NCI-H510A (cell line): ENCODE measurements at regions not wholly inside any gene's neighbourhood (a gene's known extent, or its start where the extent isn't known, plus 50 kb on each side); places are given as distances from the start of the nearest gene placed in this dataset.

Experiments used
- DNase-seq: peaks from one replicate; lab custom pipeline; 2025; lab: John Stamatoyannopoulos, UW

DNA sequence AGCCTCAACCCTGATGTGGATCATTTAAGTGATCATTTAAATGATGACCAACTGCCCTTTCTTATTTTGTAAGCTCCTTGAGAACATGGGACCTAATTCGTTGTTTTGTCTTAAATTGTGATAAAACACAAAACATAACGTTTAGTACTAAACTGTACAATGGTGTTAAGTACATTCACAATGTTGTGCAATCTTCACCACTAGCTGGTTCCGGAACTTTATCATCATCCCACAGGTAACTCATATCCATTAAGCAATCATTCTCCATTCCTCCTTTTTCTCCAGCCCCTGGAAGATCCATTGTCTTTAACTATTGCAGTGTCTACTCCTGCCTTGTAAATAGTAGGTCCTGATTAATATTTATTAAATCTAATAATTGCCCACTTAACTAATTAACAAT is 460.5 kb upstream of the BRINP1 start:
- DNase-seq = no peak

DNA sequence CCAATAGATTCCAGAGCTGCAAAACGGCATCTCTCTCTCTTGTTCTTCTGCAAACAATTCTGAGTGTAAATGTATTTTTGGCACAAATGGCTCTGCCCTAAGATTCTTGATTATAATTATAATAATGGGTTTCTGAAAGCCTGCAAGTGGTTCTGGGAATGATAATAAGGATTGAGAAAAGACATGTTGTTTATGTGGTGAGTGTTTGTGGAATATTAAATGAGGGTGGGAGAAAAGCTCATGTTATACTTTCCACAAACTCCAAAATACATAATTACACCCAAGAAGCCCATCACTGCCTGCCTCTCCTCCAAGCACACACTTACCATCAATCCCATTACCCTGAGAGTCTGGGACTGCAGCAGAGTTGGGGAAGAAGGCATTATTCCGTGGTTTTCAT is 460.0 kb upstream of the BRINP1 start:
- DNase-seq = no peak

DNA sequence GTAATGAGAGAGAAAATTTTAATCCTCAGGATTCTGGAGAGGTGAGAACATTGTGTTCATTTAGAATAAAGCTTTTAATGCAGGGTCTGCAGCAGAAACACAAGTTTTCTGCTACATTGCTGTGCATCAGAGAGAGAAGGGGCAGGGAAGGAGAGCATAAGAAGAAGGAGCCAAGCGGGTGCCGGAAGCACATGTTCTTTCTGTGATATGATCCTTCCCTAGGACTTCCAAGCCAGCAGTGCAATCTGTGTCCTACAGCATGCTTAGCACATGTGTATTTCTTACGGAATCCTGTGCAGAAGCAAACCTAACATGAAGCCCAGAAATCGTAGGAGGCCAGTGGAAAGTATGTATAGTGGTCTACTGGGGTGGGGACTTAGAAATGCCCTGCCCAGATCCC is 458.3 kb upstream of the BRINP1 start:
- DNase-seq = no peak

DNA sequence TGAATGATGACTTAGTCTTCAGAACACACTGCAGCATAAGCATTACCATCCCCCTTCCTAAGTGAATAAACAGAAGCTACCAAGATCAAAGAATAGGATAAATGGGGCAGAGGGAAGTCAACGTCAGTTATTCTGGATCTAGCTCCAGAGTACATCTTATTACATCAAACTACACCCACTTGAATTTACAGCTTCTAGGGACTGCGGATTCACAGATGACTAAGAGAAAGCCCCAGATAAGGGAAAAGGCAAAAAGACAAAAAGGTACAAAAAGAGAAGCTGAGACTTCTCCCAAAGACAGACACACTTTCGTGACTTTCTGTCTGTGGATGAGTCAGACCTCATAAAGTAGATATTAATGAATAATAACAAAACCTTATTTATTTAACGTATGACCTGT is 457.9 kb upstream of the BRINP1 start:
- no peak for DNase-seq

DNA sequence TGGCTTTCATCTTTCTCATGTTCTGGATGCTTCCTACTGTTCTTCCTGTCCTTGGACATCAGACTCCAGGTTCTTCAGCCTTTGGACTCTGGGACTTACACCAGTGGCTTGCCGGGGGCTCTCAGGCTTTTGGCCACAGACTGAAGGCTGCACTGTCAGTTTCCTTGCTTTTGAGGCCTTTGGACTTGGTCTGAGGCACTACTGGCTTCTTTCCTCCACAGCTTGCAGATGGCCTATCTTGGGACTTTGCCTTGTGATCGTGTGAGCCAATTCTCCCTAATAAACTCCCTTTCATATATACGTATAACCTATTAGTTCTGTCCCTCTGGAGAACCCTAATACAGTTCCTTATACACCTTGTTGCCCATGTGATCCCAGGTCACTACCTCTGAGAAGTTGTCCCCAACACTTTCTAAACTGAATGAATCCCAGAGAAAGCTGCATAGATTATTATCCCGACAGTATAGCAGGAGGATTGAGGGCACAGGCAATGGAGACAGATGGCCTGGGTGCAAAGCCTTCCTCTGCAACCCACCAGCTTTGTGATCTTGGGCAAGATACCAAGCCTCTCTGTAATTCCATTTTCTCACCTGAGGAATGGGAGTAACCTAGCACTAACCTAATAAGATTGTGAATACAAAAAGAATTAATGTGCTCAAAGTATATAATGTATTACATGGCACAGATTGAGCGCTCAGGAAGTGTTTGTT is 449.6 kb upstream of the BRINP1 start:
- DNase-seq = no peak

DNA sequence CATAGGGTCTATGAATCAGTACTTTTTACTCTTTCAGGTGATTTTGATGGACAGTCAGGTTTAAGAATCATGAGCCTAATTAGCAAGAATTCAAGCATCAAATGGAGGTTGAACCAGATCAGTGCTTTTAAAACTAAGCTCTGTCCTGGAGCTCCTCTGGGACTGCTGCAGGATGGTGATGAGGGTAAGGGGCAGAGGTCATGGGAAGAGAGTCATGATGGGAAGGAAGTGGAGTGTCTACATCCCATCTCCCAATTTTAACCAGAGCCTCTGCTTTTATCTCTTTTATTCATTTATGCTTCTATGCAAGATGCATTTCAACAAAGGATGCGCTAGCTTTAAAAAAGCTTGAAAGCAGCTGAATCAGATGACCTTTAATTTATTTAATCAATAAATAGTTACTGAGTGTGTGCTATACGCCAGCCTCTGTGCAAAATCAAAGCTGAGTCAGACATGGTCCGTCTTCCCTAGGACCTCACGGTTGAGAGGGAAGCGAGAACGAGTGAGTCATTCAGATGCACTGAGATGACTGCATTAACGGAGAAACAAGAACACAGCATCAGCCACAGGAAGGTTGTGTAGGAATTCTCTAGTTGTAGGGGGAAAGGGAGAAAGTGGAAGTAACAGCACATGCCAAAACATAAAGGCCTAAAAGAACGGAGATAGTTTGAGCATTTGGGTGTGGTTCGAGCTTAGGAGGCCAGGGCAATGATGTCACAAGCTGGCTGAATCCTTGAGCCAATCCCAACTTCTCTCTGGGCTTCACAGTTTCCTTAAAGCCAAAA is 441.6 kb upstream of the BRINP1 start:
- DNase-seq = no peak

DNA sequence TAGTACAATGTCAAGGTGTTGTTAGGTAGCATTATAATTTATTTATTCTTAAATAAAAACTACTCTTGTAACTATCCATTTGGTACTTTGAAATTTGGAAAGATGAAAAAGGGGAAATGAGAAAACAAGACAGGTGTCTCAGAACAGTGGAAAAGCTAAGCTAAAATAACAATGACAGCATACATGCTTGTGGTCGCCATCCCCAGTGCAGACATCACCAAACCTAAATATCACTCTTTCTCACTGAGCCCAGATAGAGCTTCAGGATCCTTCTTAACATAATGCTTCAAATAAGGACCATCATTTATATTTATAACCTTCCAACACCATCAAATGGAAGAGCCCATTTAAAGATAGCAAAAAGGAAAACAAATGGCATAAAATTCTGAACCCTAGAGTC is 434.4 kb upstream of the BRINP1 start:
- no peak for DNase-seq

DNA sequence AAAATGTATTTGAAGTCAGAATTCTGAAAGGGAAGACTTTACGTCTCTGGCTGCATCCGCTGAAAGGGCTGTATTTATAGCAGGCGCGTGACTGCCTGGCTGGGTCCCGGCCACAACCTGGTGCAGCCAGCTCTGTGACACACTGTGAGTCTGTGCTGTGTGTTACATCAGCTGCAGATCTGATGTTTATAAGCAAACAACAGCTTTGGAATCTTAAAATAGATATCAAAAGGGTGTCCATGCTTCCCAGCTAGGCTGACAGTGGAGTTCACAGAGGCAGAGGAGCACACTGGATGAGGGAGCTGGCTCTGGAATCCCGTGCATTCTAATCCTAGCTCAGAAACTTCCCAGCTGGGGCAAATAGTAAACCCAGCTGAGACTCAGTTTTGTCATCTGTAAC is 433.4 kb upstream of the BRINP1 start:
- DNase-seq = no peak

DNA sequence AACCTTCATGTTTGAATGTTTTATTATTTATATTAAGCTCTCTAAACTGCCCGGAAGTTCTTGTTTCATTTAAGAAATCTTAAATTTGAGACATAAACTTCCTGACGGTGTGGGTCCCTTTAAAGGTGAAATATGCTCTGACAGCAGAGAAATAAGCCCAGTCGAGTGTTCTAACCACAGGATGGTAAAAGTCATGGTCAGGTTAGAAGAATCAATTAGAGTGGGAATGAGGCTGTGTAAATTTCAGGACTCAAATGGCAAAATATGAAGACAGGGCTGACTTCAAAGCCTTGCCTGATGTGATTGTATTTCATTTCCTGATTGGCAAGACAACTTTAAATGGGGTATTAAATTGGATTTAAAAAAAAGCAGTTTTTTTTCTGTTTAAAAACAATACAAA is 432.9 kb upstream of the BRINP1 start:
- no peak for DNase-seq

DNA sequence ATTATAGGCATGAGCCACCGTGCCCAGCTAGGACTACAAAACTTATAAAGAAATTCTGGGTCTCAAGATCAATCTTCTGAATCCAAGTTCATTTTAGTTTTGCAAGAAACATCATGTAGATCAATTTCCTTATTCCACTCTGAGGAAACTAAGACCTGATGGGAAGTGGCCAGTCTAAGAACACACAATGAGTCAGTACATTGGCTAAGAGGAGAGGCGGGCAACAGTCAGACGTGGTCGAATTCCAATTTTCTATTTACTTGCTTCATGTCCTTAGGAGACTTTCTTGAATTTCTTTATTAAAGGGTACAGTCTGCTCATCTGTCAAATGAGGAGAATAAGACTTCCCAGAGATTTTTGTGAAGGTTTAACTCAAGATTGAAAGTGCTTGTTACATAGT is 432.1 kb upstream of the BRINP1 start:
- DNase-seq = no peak

DNA sequence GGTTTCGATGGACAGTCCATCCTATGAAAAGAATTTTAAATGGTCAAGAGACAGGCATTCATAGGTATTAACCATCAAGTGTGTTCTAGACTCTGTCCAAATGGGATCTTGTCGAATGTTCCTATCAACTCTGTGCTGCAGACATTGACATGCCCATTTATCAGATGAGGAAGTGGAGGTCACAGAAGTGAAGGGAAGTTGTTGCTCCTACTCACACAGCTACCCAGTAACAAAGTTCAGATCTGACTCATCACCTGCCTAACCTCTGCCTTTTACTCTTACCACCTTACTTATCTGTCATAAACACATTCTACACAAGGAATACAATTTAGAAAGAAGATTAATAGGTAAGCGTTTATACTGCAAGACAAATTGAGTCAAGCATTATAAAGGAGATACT is 426.2 kb upstream of the BRINP1 start:
- DNase-seq = no peak

DNA sequence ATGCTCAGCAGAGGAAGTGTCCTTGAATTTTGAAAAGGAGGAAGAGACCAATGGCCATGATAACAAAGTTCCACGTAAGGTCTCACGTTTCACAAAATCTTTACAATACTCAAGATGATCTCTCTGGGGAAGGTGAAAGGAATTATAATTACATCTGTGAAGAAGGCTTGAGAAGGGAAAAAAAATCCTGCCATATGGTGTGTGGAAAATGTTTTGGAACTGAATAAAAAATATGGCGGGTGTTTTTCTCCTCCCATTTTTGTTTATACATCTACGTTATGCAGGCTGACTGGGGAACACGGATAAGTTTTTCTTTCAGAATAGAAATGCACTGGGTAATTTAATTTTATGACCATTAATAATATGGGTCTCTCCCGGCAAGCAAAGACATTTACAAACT is 425.6 kb upstream of the BRINP1 start:
- no peak for DNase-seq

DNA sequence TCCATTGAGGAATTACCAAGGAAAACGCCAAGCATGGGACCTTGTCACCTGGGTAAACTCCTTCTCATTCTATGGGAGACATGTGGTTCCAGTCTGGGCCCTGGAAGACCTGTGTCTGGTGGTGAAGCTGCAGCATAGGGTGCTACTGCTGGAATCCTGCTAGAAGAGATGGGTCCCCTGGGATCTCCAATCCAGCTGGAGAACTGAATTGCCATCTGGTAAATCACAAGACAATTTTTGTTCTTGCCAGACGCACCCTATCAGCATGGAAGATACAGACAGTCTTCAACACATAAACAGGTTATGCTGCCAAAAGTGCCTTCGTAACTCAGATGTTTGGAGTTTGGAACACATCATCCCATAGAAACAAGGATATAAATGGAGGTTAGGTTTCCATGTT is 424.0 kb upstream of the BRINP1 start:
- DNase-seq = no peak

DNA sequence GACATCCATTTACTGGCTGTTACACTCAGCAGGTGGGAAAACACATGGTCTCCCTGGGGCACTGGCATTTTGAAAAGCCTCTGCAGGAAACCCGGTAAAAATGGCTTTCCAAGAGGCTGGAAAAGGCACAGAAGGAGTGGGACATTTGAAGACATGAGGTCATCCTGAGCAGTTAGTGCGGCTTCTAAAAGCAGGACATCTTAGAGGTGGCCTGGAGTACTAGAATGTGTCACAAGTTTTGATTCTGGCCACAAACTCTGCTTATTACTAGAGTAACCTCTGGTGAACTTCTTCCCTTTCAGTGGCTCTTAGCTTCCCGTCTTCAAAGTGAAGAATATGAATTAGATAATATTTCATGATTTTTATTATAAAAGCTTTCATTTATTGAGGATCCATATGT is 423.0 kb upstream of the BRINP1 start:
- no peak for DNase-seq

DNA sequence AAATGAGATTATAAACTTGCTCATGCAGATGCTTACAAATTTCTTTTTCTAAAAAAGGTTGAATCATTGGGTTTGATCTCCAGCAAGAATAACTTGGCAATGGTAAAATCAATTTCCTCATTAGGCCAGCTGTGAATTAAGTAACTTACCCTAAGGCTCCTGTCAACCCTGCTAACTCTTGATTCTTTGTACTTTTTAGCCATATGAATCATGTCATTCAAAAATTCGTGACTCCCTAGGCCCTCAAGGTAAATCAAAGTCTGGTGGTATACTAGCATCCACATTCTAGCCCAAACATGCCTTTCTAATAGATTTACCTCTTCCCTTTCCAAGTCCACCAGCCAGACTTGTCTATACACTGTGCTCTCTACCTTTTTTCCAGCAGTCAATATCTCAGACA is 420.8 kb upstream of the BRINP1 start:
- no peak for DNase-seq

DNA sequence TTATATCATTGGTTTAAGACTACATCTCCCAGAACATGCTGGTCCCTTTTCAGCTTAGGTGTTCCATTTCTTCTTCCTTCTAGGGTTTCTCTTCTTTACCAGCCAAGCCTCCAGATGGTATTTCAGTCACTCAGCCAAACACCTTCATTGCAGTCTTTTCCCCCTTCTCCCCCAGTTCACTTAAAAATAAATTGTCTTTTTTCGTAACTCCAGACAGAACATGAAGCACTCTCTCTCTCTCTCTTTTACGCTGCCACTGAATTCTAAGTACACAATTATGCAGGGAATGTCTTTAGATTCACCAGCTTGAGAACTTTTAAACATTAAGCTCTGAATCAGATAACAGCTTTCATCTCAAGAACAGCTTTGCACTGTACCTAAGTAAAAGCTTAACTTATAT is 419.7 kb upstream of the BRINP1 start:
- no peak for DNase-seq

DNA sequence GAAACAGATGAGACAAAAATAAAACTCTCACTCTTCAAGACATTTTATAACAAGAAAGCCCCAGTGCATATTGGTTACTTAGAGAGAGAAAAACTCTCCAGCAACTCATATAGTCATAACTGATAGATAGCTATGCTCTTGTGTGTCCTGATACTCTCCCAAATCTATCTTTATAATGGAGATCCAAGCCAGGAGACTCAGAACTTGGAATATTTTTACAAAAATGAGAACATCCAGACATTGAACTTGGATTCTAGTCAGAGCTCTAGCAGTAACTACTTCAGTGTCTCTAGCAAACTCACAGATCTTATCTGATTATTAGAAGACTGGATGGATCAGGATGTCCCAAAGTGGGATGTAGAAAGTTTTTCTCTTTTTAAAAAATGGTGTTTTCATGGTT is 412.7 kb upstream of the BRINP1 start:
- DNase-seq = no peak

DNA sequence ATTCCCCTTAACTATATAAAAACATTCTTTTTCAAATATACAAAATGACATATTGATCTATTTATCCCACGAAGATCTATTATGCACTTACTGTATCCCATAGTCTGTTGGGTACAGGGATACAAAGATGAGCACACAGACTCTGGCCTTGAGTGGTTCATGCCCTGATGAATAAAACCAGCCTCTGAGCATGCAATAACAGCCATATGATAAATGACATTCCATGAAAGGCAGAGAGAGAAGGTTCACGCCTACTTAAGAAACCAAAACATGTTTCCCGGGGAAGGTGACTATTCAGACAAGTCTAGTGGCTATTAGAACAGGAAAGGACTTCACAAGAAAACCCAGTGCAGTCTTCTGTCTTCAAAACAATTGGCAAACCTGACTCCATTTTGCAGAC is 406.2 kb upstream of the BRINP1 start:
- no peak for DNase-seq

DNA sequence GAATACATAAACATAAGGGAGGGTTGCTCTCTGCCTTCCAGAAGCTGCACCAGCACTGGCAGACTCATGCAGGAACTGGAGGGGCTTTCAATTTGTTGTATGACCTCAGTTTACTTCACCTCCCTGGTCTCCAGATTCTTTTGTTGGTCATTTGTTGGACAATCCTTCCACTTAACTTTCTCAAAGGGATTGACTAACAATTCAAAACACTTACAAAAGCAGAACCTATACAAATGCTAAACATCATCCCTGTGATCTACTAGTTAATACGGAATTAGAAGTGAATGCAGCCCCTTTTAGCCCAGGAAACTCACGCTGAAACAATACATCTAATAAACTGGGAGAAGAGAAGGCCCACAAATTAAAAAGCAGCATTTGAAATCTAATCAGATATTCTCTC is 404.6 kb upstream of the BRINP1 start:
- no peak for DNase-seq

DNA sequence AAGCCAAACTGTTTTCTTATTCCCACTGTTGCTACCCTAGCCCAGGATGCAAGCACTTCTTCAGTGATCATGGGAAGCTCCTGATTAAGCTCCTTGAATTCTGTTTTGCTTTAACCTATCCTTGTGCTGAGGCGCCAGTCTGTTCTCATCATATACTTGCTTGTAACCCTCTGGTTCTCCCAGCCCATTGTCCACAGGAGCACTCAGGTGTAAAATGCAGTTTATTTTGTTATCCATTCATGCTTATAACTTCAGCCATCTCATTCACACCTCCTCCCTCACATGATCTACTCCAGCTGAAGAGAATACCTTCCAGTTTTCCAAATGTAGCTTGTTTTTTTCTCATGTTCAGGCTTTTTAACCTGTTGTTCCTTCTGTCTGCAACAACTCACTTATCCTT is 402.1 kb upstream of the BRINP1 start:
- no peak for DNase-seq

DNA sequence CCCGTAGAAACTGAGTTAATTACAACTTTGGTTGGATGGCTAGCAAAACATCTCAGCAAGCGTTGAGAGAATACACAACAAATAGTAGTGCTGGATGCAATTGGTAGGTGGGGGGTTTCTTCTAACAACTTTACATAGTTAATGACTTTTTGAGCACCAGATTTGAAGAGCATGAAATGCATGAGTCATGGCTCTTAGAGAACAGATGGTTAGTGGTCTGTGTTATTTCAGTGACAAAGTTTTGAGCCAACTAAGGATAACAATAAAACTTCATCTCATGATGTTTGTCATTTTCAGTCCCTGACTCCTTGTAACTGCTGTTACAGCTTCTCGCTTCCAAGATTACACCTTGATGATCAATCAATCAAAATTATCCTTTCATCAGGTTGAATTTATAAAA is 399.0 kb upstream of the BRINP1 start:
- DNase-seq = no peak

DNA sequence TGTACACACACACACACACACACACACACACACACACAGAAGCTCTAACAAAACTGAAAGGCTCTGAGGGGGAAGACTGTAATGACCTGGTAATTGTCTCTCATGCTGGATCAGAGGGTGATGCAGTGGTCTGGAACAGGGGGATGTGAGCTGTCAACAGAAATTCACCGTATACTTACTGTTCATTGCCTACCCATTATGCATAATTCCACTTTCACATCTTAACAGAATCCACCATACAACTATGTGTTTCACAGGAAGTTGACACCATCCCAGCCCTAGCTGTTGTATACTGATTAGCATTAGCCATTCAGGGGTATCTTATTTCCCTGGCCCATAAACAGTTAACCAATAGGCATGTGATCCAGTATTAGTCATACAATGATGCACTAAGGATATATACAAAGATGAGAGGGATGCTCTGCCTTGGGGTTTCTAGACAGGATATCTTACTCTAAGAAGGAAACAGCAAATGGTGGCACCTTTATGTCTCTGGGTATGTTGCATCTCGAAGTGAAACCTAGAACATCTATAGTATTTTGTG is 396.5 kb upstream of the BRINP1 start:
- no peak for DNase-seq

DNA sequence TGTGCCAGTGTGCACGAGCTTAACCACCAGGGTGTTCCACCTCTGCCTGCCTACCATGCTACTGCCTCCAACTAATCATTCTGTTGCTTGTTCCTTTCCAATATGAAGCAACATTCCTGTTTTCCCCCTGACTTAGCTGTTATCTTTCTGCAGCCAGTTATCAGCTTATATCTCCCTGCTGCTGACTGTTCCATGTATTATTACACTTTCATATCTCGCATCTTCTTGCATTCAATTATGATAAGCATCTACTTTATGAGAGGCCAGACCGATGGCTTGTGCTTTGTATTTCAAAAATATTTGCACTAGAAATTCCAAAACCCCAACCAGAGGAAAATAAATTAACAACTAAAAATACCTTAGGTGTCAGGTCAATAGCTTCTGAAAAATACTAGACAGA is 394.0 kb upstream of the BRINP1 start:
- no peak for DNase-seq

DNA sequence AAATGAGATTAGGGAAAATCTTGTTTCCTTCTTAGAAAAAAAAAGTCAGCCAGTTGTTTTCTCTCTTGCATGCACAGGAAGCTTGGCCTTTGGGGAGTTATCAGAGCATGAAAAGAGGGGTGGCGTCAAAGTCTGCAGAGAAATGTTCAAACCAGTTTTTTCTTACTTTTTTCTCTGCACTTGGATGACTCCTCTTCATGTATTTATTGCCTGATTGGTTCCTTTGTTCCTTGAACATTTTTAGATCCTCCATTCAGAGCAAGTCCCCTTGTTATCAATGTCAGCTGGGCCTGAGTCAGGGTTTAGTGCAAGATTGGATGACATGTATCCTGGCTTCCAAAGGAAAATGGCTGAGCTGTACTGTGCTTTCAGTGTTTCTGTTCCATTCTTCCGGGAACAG is 392.6 kb upstream of the BRINP1 start:
- no peak for DNase-seq
